ENCODE measurements at regions not wholly inside any gene's neighbourhood (a gene's known extent, or its start where the extent isn't known, plus 50 kb on each side); places are given as distances from the start of the nearest gene placed in this dataset.
"Not testable (repeated sequence)": the region's sequence is repeated elsewhere in the genome, so short reads cannot be mapped to it uniquely, and the experiment has no call there.

GRCh38 chr3:95343767-95344166 is 1280.9 kb downstream of the NSUN3 start:
- H3K9ac ChIP-seq = no peak overlapping the region
- no peak overlapping the region for H2AFZ ChIP-seq (replicated peaks)
- no peak for DNase-seq (ENCODE audit: low spot score)

DNA sequence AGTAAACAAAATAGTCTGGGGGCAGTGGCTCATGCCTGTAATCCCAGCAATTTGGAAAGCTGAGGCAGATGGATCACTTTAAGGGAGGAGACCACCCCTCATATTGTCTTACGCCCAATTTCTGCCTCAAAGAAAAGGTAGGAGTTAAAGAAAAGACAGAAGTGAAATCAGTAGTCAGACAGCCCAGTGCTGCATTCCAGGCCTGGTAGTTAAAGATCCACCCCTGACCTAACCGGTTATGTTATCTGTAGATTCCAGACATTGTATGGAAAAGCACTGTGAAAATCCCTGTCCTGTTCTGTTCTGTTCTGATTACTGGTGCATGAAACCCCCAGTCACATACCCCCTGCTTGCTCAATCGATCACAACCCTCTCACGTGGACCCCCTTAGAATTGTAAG is 1285.1 kb downstream of the NSUN3 start:
- not testable (repeated sequence) for H3K79me2 ChIP-seq (ENCODE audit: low read depth); H3K4me1 ChIP-seq; H3K27ac Mint-ChIP-seq; H4K20me1 ChIP-seq (ENCODE audit: low read depth); H3K9ac ChIP-seq; H3K9me3 Mint-ChIP-seq; H3K4me3 Mint-ChIP-seq; H2AFZ ChIP-seq (replicated peaks); DNase-seq (ENCODE audit: low spot score); H3F3A ChIP-seq (ENCODE audit: low read depth); H3K4me2 ChIP-seq; H3K36me3 Mint-ChIP-seq; H3K27ac ChIP-seq; H3K27me3 Mint-ChIP-seq (ENCODE audit: insufficient read depth, low read depth); H3K4me3 ChIP-seq; H3K27me3 ChIP-seq; H3K4me1 Mint-ChIP-seq; H3K9me3 ChIP-seq (ENCODE audit: low read depth); H3K36me3 ChIP-seq

More at GRCh38 chr3:95343767-95344166, 1280.9 kb downstream of the NSUN3 start:
- H3K27ac ChIP-seq = no peak overlapping the region
- no peaks in the 10 kb centered on the region for H3K79me2 ChIP-seq (ENCODE audit: low read depth)
- no peaks in the 10 kb centered on the region for H3K4me1 Mint-ChIP-seq
- H3K4me3 Mint-ChIP-seq = no peak overlapping the region
- no peak overlapping the region for H3K27ac Mint-ChIP-seq
- H3K27me3 Mint-ChIP-seq (ENCODE audit: insufficient read depth, low read depth) = no peaks in the 10 kb centered on the region
- no peaks in the 10 kb centered on the region for H3K27me3 ChIP-seq
- no peaks in the 10 kb centered on the region for H3K9me3 Mint-ChIP-seq
- H3F3A ChIP-seq (ENCODE audit: low read depth) = no peaks in the 10 kb centered on the region
- H4K20me1 ChIP-seq (ENCODE audit: low read depth) = no peaks in the 10 kb centered on the region
- H3K4me2 ChIP-seq = no peak overlapping the region
- H3K4me3 ChIP-seq = no peak overlapping the region
- H3K9me3 ChIP-seq (ENCODE audit: low read depth) = no peaks in the 10 kb centered on the region
- no peaks in the 10 kb centered on the region for H3K4me1 ChIP-seq
- H3K36me3 Mint-ChIP-seq = no peaks in the 10 kb centered on the region
- TF ChIP-seq EZH2 (IDR thresholded peaks at IDR 0.05) = no peak
- TF ChIP-seq, protein P1, sequence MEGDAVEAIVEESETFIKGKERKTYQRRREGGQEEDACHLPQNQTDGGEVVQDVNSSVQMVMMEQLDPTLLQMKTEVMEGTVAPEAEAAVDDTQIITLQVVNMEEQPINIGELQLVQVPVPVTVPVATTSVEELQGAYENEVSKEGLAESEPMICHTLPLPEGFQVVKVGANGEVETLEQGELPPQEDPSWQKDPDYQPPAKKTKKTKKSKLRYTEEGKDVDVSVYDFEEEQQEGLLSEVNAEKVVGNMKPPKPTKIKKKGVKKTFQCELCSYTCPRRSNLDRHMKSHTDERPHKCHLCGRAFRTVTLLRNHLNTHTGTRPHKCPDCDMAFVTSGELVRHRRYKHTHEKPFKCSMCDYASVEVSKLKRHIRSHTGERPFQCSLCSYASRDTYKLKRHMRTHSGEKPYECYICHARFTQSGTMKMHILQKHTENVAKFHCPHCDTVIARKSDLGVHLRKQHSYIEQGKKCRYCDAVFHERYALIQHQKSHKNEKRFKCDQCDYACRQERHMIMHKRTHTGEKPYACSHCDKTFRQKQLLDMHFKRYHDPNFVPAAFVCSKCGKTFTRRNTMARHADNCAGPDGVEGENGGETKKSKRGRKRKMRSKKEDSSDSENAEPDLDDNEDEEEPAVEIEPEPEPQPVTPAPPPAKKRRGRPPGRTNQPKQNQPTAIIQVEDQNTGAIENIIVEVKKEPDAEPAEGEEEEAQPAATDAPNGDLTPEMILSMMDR (IDR thresholded peaks at IDR 0.05) = no peak
- no peak for TF ChIP-seq EZH2phosphoT487 (IDR thresholded peaks at IDR 0.05)
- no peaks in the 10 kb centered on the region for H3K36me3 ChIP-seq

GRCh38 chr3:95348879-95349278 is 1286.0 kb downstream of the NSUN3 start:
- Mint-ChIP-seq H3K4me1 (no peaks in the 10 kb centered on the region), H3K4me3 (no peak overlapping the region), H3K27ac (no peak overlapping the region), H3K27me3 (ENCODE audit: insufficient read depth, low read depth) (no peaks in the 10 kb centered on the region), H3K9me3 (no peaks in the 10 kb centered on the region), H3K36me3 (no peaks in the 10 kb centered on the region)
- no peaks in the 10 kb centered on the region for H3K4me1 ChIP-seq
- no peak overlapping the region for H2AFZ ChIP-seq (replicated peaks)
- H3K9ac ChIP-seq = no peak overlapping the region
- H3K36me3 ChIP-seq = no peaks in the 10 kb centered on the region
- H4K20me1 ChIP-seq (ENCODE audit: low read depth) = no peaks in the 10 kb centered on the region
- H3K4me3 ChIP-seq = no peak overlapping the region
- H3K4me2 ChIP-seq = no peak overlapping the region
- no peak overlapping the region for H3K27ac ChIP-seq
- no peak for TF ChIP-seq EZH2phosphoT487 (IDR thresholded peaks at IDR 0.05)
- TF ChIP-seq, protein P1 (IDR thresholded peaks at IDR 0.05) = no peak
- no peak for TF ChIP-seq EZH2 (IDR thresholded peaks at IDR 0.05)
- H3F3A ChIP-seq (ENCODE audit: low read depth) = no peaks in the 10 kb centered on the region
- no peaks in the 10 kb centered on the region for H3K9me3 ChIP-seq (ENCODE audit: low read depth)
- no peaks in the 10 kb centered on the region for H3K27me3 ChIP-seq
- DNase-seq (ENCODE audit: low spot score) = no peak
- no peaks in the 10 kb centered on the region for H3K79me2 ChIP-seq (ENCODE audit: low read depth)

- H3K27ac Mint-ChIP-seq = no peak overlapping the region
- Histone ChIP-seq H3K9ac (no peak overlapping the region), H3K27me3 (no peaks in the 10 kb centered on the region), H3K79me2 (ENCODE audit: low read depth) (no peaks in the 10 kb centered on the region), H3K27ac (no peak overlapping the region), H2AFZ (replicated peaks) (no peak overlapping the region), H3K9me3 (ENCODE audit: low read depth) (no peaks in the 10 kb centered on the region), H4K20me1 (ENCODE audit: low read depth) (no peaks in the 10 kb centered on the region), H3K4me2 (no peak overlapping the region), H3K36me3 (no peaks in the 10 kb centered on the region), H3K4me1 (no peaks in the 10 kb centered on the region), H3F3A (ENCODE audit: low read depth) (no peaks in the 10 kb centered on the region), H3K4me3 (no peak overlapping the region)
- no peak overlapping the region for H3K4me3 Mint-ChIP-seq
- TF ChIP-seq EZH2 (IDR thresholded peaks at IDR 0.05) (no peak), EZH2phosphoT487 (IDR thresholded peaks at IDR 0.05) (no peak)
- TF ChIP-seq, protein P1 (IDR thresholded peaks at IDR 0.05) = no peak
- no peaks in the 10 kb centered on the region for H3K4me1 Mint-ChIP-seq
- H3K9me3 Mint-ChIP-seq = no peaks in the 10 kb centered on the region
- DNase-seq (ENCODE audit: low spot score) = no peak
- H3K27me3 Mint-ChIP-seq (ENCODE audit: insufficient read depth, low read depth) = no peaks in the 10 kb centered on the region
- no peaks in the 10 kb centered on the region for H3K36me3 Mint-ChIP-seq
These were observed 1287.2 kb downstream of the NSUN3 start for GRCh38 chr3:95350049-95350448.

Measured in neural progenitor cell (in vitro differentiated cells).